ENCODE measurements at regions not wholly inside any gene's neighbourhood (a gene's known extent, or its start where the extent isn't known, plus 50 kb on each side); places are given as distances from the start of the nearest gene placed in this dataset.

DNA sequence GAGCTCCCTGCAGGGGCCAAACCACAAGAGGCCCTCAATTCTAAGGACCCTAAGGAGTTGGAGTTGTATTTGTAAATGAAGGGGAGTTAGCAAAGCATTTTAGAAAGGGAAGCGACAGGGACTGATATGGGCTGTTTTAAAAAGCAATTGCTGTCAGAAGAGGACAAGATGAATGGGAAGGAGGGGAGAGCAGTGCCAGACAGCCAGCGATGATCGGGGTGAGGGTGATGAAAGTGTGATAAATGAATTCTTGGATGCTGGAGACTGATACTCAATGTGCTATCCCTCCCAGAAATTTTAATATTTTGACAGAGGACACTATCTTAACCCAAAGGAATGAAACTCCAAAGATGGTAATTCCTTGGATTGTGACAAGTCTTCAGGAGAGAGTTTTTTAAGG lies 289.2 kb downstream of the CLIC5 start:
- Histone ChIP-seq H3K27ac (ENCODE audit: insufficient read depth, low read length, poor library complexity, severe bottlenecking) (no peak overlapping the region), H3K27me3 (ENCODE audit: control insufficient read depth, insufficient read depth, low read length) (no peaks in the 10 kb centered on the region), H3K36me3 (ENCODE audit: control insufficient read depth, insufficient read depth, low read length) (no peaks in the 10 kb centered on the region), H3K4me1 (ENCODE audit: control insufficient read depth, insufficient read depth, low read length, poor library complexity, severe bottlenecking) (no peaks in the 10 kb centered on the region), H3K4me3 (ENCODE audit: low read depth, low read length) (no peak overlapping the region), H3K9me3 (ENCODE audit: control insufficient read depth in 2 of 2, low read length in 2 of 2) (peaks cover 0 to 5% of the 10 kb centered on the region in 2 experiments)
- H3K4me1 Mint-ChIP-seq, result no peaks in the 10 kb centered on the region
- H3K36me3 Mint-ChIP-seq, result peaks cover 4% of the 10 kb centered on the region
- ATAC-seq (ENCODE audit: low read depth in 2 of 2), result no peak
- H3K27ac Mint-ChIP-seq, result peak overlapping the region in 1 of 3 donors; percentile 0
- no peak overlapping the region for H3K4me3 Mint-ChIP-seq
- peaks cover 0 to 5% (median 0%) of the 10 kb centered on the region in 7 donors for H3K9me3 Mint-ChIP-seq
- peaks cover 6% of the 10 kb centered on the region for H3K27me3 Mint-ChIP-seq
- DNase-seq, result no peak

DNA sequence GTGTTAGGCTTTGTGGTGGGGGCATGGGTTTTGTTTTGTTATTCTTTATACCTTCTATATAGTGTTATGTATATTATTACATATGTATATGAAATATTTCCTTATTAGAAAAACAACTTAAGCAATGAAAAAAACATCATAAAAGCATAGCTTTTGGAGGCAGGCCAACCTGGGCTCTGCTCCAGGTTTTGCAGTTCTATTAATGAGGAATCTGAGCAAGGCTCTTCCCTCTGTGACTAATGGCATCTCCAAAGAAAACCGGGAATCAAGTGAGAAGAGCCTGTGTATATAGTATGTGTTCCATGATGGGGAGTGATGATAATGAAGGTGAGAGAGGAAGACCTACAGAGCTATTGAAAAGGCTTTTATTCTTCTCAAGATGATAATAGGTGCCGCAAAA lies 291.1 kb downstream of the CLIC5 start:
- no peaks in the 10 kb centered on the region for H3K36me3 ChIP-seq (ENCODE audit: control insufficient read depth, insufficient read depth, low read length)
- H3K4me1 Mint-ChIP-seq, result no peaks in the 10 kb centered on the region
- no peak overlapping the region for H3K4me3 Mint-ChIP-seq
- ATAC-seq (ENCODE audit: low read depth in 2 of 2) (no peak), DNase-seq (no peak)
- H3K9me3 ChIP-seq (ENCODE audit: control insufficient read depth in 2 of 2, low read length in 2 of 2), result peaks cover 0 to 5% of the 10 kb centered on the region in 2 experiments
- H3K27ac ChIP-seq (ENCODE audit: insufficient read depth, low read length, poor library complexity, severe bottlenecking), result no peak overlapping the region
- H3K27me3 ChIP-seq (ENCODE audit: control insufficient read depth, insufficient read depth, low read length), result no peaks in the 10 kb centered on the region
- peaks cover 12% of the 10 kb centered on the region for H3K27me3 Mint-ChIP-seq
- H3K27ac Mint-ChIP-seq, result no peak overlapping the region
- H3K4me1 ChIP-seq (ENCODE audit: control insufficient read depth, insufficient read depth, low read length, poor library complexity, severe bottlenecking), result no peaks in the 10 kb centered on the region
- peaks cover 4% of the 10 kb centered on the region for H3K36me3 Mint-ChIP-seq
- no peak overlapping the region for H3K4me3 ChIP-seq (ENCODE audit: low read depth, low read length)
- H3K9me3 Mint-ChIP-seq, result peaks cover 0 to 5% (median 0%) of the 10 kb centered on the region in 7 donors

GRCh38 chr6:45724027-45724426 lies 291.6 kb downstream of the CLIC5 start:
- peaks cover 0 to 5% of the 10 kb centered on the region in 2 experiments for H3K9me3 ChIP-seq (ENCODE audit: control insufficient read depth in 2 of 2, low read length in 2 of 2)
- H3K4me3 ChIP-seq (ENCODE audit: low read depth, low read length), result no peak overlapping the region
- peaks cover 0 to 5% (median 0%) of the 10 kb centered on the region in 7 donors for H3K9me3 Mint-ChIP-seq
- no peak for ATAC-seq (ENCODE audit: low read depth in 2 of 2)
- no peaks in the 10 kb centered on the region for H3K4me1 ChIP-seq (ENCODE audit: control insufficient read depth, insufficient read depth, low read length, poor library complexity, severe bottlenecking)
- H3K36me3 Mint-ChIP-seq, result peaks cover 4% of the 10 kb centered on the region
- no peak overlapping the region for H3K4me3 Mint-ChIP-seq
- no peaks in the 10 kb centered on the region for H3K36me3 ChIP-seq (ENCODE audit: control insufficient read depth, insufficient read depth, low read length)
- H3K27me3 Mint-ChIP-seq, result peaks cover 12% of the 10 kb centered on the region
- no peaks in the 10 kb centered on the region for H3K27me3 ChIP-seq (ENCODE audit: control insufficient read depth, insufficient read depth, low read length)
- H3K27ac ChIP-seq (ENCODE audit: insufficient read depth, low read length, poor library complexity, severe bottlenecking), result no peak overlapping the region
- no peak overlapping the region for H3K27ac Mint-ChIP-seq
- H3K4me1 Mint-ChIP-seq, result no peaks in the 10 kb centered on the region
- DNase-seq, result no peak

DNA sequence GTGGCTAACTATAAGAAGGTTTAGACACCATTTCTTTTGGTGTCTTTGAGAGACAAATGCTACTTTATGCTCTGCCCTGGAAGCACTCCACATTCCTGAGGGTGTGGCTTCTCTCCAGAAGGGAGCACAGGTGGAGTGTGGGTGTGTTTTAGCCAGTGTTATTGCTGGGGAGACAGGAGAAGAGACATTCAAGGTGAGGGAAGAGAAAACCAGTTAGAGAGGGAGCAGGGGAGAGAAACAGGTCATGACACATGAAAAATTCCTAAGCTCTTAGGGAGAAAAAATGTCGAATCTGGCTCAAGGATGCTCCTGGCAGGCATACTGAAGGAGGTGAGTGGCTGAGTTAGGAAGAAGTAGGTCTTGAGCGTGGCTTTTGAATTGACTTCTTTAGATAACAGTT lies 292.8 kb downstream of the CLIC5 start:
- DNase-seq (no peak), ATAC-seq (ENCODE audit: low read depth in 2 of 2) (no peak)
- Histone ChIP-seq H3K27ac (ENCODE audit: insufficient read depth, low read length, poor library complexity, severe bottlenecking) (no peak overlapping the region), H3K4me3 (ENCODE audit: low read depth, low read length) (no peak overlapping the region), H3K9me3 (ENCODE audit: control insufficient read depth in 2 of 2, low read length in 2 of 2) (peaks cover 0 to 5% of the 10 kb centered on the region in 2 experiments), H3K36me3 (ENCODE audit: control insufficient read depth, insufficient read depth, low read length) (no peaks in the 10 kb centered on the region), H3K27me3 (ENCODE audit: control insufficient read depth, insufficient read depth, low read length) (no peaks in the 10 kb centered on the region), H3K4me1 (ENCODE audit: control insufficient read depth, insufficient read depth, low read length, poor library complexity, severe bottlenecking) (no peaks in the 10 kb centered on the region)
- Mint-ChIP-seq H3K27ac (no peak overlapping the region), H3K4me1 (no peaks in the 10 kb centered on the region), H3K9me3 (peaks cover 0 to 5% (median 0%) of the 10 kb centered on the region in 7 donors), H3K27me3 (peaks cover 12% of the 10 kb centered on the region), H3K4me3 (no peak overlapping the region), H3K36me3 (peaks cover 4% of the 10 kb centered on the region)

DNA sequence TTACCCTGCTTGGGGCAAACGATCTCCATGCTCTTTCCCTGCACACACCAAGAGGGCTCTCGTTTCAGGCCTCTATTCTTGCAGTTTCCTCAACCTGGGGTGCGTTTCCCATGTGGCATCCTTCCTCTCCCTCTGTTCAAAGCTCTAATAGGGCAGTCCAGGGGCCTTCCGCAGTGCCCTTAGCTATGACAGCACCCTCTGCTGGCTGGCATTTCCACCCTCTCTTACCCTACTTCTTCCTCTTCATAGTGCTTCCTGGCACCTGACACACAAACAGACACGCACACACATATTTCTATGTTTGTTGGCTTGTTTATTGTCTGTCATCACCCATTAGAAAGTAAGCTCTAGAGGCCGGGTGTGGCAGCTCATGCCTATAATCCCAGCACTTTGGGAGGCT lies 294.0 kb downstream of the CLIC5 start:
- H3K27me3 ChIP-seq (ENCODE audit: control insufficient read depth, insufficient read depth, low read length), result no peaks in the 10 kb centered on the region
- H3K4me3 ChIP-seq (ENCODE audit: low read depth, low read length), result no peak overlapping the region
- Mint-ChIP-seq H3K9me3 (peaks cover 0 to 5% (median 0%) of the 10 kb centered on the region in 7 donors), H3K27me3 (peaks cover 12% of the 10 kb centered on the region), H3K4me3 (no peak overlapping the region), H3K4me1 (no peaks in the 10 kb centered on the region), H3K36me3 (peaks cover 4% of the 10 kb centered on the region), H3K27ac (no peak overlapping the region)
- no peaks in the 10 kb centered on the region for H3K4me1 ChIP-seq (ENCODE audit: control insufficient read depth, insufficient read depth, low read length, poor library complexity, severe bottlenecking)
- no peak for DNase-seq
- no peak for ATAC-seq (ENCODE audit: low read depth in 2 of 2)
- no peak overlapping the region for H3K27ac ChIP-seq (ENCODE audit: insufficient read depth, low read length, poor library complexity, severe bottlenecking)
- H3K9me3 ChIP-seq (ENCODE audit: control insufficient read depth in 2 of 2, low read length in 2 of 2), result peaks cover 0 to 5% of the 10 kb centered on the region in 2 experiments
- H3K36me3 ChIP-seq (ENCODE audit: control insufficient read depth, insufficient read depth, low read length), result no peaks in the 10 kb centered on the region

DNA sequence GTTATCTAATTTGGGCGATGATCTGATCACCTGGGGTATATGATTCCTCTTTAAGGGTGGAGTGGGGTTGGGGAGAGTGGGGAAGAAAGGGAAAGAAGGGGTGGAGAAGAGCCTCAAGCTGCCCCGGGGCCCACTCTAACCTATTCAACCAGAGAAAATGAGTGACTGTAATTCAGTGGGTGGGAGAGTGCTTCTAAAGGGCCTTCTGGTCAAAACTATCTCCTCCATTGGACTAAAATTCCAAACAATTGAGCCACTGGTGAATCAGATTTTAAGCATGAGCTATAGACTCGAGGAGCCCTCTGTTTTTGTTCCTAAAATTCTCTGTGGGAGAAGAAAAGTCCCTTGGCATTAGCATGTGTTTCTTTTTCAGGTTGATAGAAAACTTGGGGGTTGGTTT lies 296.8 kb downstream of the CLIC5 start:
- Mint-ChIP-seq H3K27ac (peak overlapping the region in 1 of 3 donors; percentile 26), H3K4me3 (no peak overlapping the region), H3K36me3 (no peaks in the 10 kb centered on the region), H3K9me3 (peaks cover 0 to 5% (median 0%) of the 10 kb centered on the region in 7 donors), H3K27me3 (peaks cover 6% of the 10 kb centered on the region), H3K4me1 (peaks cover 0 to 14% (median 10%) of the 10 kb centered on the region in 4 donors)
- DNase-seq, result no peak
- Histone ChIP-seq H3K4me3 (ENCODE audit: low read depth, low read length) (no peak overlapping the region), H3K36me3 (ENCODE audit: control insufficient read depth, insufficient read depth, low read length) (no peaks in the 10 kb centered on the region), H3K9me3 (ENCODE audit: control insufficient read depth in 2 of 2, low read length in 2 of 2) (peaks cover 0 to 5% of the 10 kb centered on the region in 2 experiments), H3K4me1 (ENCODE audit: control insufficient read depth, insufficient read depth, low read length, poor library complexity, severe bottlenecking) (peaks cover 4% of the 10 kb centered on the region), H3K27me3 (ENCODE audit: control insufficient read depth, insufficient read depth, low read length) (no peaks in the 10 kb centered on the region), H3K27ac (ENCODE audit: insufficient read depth, low read length, poor library complexity, severe bottlenecking) (no peak overlapping the region)
- no peak for ATAC-seq (ENCODE audit: low read depth in 2 of 2)

- Mint-ChIP-seq H3K27ac (no peak overlapping the region), H3K4me1 (peaks cover 0 to 14% (median 10%) of the 10 kb centered on the region in 4 donors), H3K36me3 (no peaks in the 10 kb centered on the region), H3K9me3 (peaks cover 0 to 5% (median 0%) of the 10 kb centered on the region in 7 donors), H3K27me3 (peaks cover 6% of the 10 kb centered on the region), H3K4me3 (no peak overlapping the region)
- Histone ChIP-seq H3K27ac (ENCODE audit: insufficient read depth, low read length, poor library complexity, severe bottlenecking) (no peak overlapping the region), H3K4me3 (ENCODE audit: low read depth, low read length) (no peak overlapping the region), H3K9me3 (ENCODE audit: control insufficient read depth in 2 of 2, low read length in 2 of 2) (peaks cover 0 to 2% of the 10 kb centered on the region in 2 experiments), H3K36me3 (ENCODE audit: control insufficient read depth, insufficient read depth, low read length) (no peaks in the 10 kb centered on the region), H3K27me3 (ENCODE audit: control insufficient read depth, insufficient read depth, low read length) (no peaks in the 10 kb centered on the region), H3K4me1 (ENCODE audit: control insufficient read depth, insufficient read depth, low read length, poor library complexity, severe bottlenecking) (peaks cover 4% of the 10 kb centered on the region)
- DNase-seq, result no peak
- ATAC-seq (ENCODE audit: low read depth in 2 of 2), result no peak
These were observed 297.5 kb downstream of the CLIC5 start for GRCh38 chr6:45718131-45718530.

DNA sequence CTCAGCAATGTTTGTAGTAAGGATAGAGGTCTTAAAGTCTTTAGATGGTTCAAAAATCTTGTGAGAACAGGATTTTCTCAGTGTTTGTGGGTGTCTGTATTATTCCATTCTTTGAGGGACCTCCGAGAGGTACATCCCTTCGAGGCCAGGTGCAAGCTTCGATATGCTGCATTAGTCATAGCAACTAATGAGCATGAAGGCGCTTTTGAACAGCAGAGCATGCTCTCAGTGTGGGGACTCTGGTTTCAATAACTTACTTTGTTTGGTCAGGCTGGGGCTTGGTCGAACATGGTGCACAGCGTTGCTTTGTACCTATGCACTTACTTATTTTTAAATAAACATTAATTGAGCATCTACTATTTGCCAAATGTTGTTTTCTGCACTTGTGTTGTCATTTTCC lies 297.9 kb downstream of the CLIC5 start:
- H3K27me3 ChIP-seq (ENCODE audit: control insufficient read depth, insufficient read depth, low read length), result no peaks in the 10 kb centered on the region
- Mint-ChIP-seq H3K36me3 (no peaks in the 10 kb centered on the region), H3K27me3 (peaks cover 6% of the 10 kb centered on the region), H3K27ac (peak overlapping the region in 1 of 3 donors; percentile 11), H3K4me1 (peaks cover 0 to 14% (median 10%) of the 10 kb centered on the region in 4 donors), H3K9me3 (peaks cover 0 to 1% (median 0%) of the 10 kb centered on the region in 7 donors), H3K4me3 (no peak overlapping the region)
- H3K9me3 ChIP-seq (ENCODE audit: control insufficient read depth in 2 of 2, low read length in 2 of 2), result no peaks in the 10 kb centered on the region
- H3K4me3 ChIP-seq (ENCODE audit: low read depth, low read length), result no peak overlapping the region
- no peaks in the 10 kb centered on the region for H3K36me3 ChIP-seq (ENCODE audit: control insufficient read depth, insufficient read depth, low read length)
- no peak for DNase-seq
- no peak overlapping the region for H3K27ac ChIP-seq (ENCODE audit: insufficient read depth, low read length, poor library complexity, severe bottlenecking)
- no peak for ATAC-seq (ENCODE audit: low read depth in 2 of 2)
- H3K4me1 ChIP-seq (ENCODE audit: control insufficient read depth, insufficient read depth, low read length, poor library complexity, severe bottlenecking), result peaks cover 4% of the 10 kb centered on the region
